T-helper 2 cell (primary cell): ENCODE measurements at regions not wholly inside any gene's neighbourhood (a gene's known extent, or its start where the extent isn't known, plus 50 kb on each side); places are given as distances from the start of the nearest gene placed in this dataset.
"Not testable (repeated sequence)": the region's sequence is repeated elsewhere in the genome, so short reads cannot be mapped to it uniquely, and the experiment has no call there.

Experiments used
- DNase-seq, 5 experiments: peaks; one replicate each; pipeline versions ENCODE4 v3.0.0 to v3.0.0-alpha.2; 2012 to 2022

DNA sequence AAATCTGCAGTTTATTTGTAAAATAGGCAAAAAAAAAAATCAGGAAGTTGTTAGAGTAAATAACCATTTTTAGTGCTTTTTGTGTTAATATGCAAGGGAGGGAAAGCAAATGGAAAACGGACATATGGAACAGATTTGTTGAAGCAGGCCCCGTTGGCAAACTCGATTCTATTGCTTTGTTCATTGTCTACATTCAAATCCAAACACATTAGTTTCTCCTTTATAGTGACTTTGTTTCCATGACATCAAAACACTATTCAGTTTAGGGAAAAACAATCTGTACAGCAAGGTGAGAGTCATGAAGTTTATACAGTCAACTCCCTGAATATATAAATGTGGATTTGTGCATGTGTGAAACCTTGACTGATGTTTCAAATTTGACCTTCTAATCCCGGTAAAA lies 142.2 kb downstream of the FAM47A start:
- DNase-seq = no peak

DNA sequence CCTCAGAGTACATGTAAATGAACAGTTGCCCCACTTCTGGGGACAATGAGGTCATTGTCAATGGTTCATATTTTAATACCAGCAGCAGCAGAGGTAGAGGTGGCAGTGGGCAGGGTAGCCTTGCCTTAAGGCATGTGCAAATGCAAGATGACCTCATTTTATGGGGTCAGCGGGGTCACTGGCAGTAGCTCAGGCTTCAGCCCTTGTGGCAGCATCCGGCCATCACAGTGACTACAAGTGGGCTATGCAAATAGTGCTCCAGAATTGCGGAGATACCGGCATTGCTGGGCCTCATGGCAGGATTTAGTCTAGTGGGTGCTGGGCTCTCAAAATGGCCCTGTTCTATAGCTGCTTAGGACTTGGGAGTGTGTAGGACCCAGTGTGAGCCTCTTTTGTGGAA lies 144.7 kb downstream of the FAM47A start:
- DNase-seq = no peak

DNA sequence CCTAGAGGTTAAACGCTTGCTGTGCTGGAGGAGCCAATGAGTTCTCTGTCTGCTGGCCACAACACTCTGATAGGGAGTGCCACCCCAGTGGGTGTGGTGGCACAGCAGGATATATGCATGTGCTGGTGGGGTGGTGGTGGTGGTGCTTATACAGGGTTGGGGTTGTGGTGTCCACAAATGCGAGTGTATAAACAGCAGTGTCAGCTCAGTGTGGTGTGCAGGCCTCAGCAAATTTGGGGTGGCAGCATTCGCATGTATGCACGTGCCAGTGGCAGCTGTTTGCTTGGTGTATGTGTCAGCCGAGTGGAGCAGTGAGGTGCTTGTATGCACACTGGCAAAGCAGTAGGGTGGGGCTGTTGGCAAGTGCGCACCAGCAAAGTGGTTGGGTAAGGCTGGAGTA lies 157.4 kb downstream of the FAM47A start:
- no peak for DNase-seq

GRCh38 chrX:33970028-33970967 lies 161.8 kb downstream of the FAM47A start:
- no peak for DNase-seq

GRCh38 chrX:33969105-33969504 lies 163.0 kb downstream of the FAM47A start:
- no peak for DNase-seq

- no peak for DNase-seq
Measured at GRCh38 chrX:33968611-33969010, 163.5 kb downstream of the FAM47A start.

GRCh38 chrX:33949300-33949699 lies 182.8 kb downstream of the FAM47A start:
- DNase-seq = no peak

DNA sequence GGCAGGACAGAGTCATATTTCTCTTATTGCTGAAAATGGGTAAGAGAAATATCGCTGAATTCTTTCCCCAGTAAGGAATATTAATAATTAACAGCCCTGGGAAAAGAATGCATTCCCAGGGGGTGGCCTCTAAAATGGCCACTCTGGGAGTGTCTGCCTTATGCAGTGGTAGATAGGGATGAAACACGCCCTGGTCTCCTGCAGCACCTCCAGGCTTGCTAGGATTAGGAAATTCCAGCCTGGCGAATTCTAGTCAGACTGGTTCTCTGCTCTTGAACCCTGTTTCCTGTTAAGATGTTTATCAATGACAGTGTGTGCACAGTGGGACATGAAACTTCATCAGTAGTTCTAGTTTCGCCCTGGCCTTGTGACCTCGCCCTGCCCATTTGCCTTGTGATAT lies 205.9 kb downstream of the FAM47A start:
- DNase-seq = not testable (repeated sequence)

DNA sequence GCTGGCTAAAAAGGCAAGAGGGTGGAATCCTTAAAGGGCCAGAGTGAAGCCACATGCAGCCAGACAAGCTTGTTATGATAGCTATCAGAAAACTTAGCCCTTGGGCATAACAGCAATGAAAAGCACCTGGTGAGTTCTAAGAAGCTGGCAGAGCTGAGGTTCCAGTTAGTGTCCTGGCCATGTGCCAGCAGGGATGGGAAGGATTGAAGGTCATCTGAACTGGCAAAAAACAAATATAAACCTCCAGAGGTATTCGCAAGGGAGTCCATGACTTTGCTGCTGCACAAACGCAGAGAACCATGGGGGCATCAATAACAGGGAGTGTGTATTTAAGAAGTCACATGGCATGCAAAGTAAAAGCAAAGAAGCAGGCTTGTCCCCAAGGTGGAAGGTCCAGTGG lies 208.9 kb downstream of the FAM47A start:
- DNase-seq = no peak

DNA sequence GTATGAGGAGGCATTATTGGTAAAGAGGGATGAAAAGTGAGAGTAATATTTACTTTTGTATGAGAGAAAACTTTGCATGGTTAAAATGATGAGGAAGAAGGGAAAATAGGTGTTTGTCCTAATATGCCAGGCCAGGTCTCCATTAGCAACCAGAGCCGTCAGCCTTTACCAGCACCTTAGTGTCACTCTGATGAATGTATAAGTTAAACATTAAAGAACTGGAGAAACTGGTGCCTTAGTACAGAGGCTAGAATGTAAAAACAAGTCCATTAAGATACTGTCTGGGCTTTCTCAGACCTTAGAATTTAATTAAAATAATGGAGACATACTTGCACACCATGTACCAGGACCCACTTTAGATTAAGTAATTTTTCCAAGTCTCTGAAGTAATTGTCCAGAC lies 222.3 kb downstream of the FAM47A start:
- DNase-seq = no peak

- DNase-seq = no peak
Measured at GRCh38 chrX:33908898-33909297, 223.2 kb downstream of the FAM47A start.

GRCh38 chrX:33908074-33908473 lies 224.0 kb downstream of the FAM47A start:
- DNase-seq = no peak

DNA sequence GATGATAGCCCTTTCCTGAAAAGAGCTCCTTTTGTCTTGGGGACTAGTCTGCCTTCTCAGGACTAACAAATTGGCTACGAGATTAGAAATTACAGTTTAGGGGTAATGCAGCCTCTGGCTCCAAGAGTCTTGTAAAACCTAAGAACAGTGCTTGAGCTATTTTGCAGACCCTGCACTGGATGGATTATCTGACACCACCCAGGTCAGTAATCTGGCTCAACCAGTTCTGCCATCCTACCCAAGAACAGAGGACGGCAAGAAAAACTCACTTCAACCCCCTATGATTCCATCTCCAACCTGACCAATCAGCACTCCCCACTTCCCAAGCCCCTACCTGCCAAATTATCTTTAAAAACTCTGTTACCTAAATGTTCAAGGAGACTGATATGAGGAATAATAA lies 225.1 kb downstream of the FAM47A start:
- DNase-seq = no peak

- no peak for DNase-seq
Measured at GRCh38 chrX:33892670-33893069, 239.4 kb downstream of the FAM47A start.

DNA sequence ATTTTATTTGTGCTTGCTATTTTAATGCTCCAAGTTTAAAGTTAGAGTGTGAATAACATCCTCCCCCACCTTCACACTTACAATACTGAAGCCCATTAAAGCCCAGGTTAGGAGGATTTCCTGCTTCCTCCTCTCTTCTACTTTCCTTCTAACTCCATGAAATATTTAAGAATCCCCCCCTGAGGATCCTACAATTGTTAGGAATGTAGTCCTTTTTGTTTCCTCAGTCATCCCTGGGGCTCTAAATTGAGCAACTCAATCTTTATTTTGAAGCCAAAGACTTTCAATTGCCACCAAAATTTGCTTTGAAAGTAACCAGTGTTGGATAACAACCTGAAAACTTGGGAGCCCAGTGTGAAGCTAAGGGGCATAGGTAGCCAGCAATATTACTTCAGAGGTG lies 276.9 kb downstream of the FAM47A start:
- DNase-seq = no peak

GRCh38 chrX:33852146-33852545 lies 280.0 kb downstream of the FAM47A start:
- not testable (repeated sequence) for DNase-seq

GRCh38 chrX:33840176-33840575 lies 291.9 kb downstream of the FAM47A start:
- no peak for DNase-seq

DNA sequence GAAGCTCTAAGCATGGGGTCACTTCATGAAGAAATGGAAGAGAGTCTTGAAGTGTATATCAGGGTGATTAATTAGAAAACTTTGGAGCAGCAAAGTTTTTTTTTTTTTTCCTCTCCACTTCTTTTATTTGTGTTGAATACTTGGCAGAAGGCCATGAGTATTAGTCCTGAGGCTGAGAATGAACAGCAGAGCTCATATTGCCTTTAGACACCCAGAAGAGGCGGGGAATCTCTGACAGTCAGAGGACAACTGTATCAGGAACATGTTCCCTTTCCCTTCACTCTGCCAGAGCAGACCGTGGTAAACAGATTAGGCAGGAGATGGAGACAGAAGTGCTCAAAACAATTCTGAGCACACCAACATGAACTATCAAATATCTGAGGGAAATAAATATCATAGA lies 300.9 kb downstream of the FAM47A start:
- no peak for DNase-seq

DNA sequence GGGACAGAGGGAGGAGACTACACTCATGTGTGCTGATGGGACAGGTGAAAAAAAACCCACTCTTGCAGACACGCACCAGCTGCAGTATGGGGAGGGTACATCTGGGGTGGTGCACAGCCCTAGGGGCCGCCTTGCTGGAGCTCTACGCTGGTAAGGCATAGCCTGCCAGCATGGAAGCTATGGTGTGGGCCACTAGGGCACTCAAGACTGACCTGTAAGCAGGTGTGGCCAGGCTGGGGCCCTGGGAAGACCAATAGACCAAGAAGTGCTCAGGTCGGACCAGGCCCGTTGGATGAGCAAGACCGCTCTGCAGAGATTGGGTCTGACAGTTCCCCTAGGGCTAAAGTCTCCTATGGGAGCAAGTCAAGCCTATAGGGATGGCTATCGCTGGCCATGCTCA lies 314.8 kb downstream of the FAM47A start:
- no peak for DNase-seq

GRCh38 chrX:33808636-33809035 lies 323.5 kb downstream of the FAM47A start:
- no peak for DNase-seq

DNA sequence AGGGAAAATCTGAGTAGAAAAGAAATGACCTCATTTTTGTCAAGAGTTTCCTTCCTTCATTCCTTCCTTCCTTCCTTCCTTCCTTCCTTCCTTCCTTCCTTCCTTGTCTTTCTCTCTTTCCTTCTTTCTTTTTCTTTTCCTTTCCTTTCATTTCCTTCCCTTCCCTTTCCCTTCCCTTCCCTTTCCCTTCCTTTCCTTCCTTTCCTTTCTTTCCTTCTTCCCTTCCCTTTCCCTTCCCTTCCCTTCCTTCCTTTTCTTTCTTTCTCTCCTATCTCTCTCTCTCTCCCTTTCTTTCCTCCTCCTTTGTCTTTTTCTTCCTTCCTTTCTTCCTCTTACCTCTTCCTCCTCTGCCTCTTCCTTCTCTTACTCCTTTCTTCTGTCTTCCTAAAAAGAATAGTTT lies 347.6 kb downstream of the FAM47A start:
- DNase-seq = no peak

DNA sequence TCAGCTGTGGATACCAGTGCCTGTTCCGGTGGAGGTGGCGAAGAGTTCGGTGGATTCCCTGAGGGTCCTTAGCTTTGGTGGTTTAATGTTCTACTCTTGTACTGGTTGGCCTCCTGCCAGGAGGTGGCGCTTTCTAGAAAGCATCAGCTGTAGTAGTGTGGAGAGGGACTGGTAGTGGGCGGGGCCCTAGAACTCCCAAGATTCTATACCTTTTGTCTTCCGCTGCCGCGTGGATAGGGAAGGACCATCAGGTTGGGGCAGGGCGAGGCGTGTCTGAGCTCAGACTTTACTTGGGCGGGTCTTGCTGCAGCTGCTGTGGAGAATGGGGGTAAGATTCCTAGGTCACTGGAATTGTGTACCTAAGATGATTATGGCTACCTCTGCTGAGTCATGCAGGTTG lies 390.3 kb downstream of the FAM47A start:
- no peak for DNase-seq

- no peak for DNase-seq
Measured at GRCh38 chrX:33735182-33735581, 396.9 kb downstream of the FAM47A start.

GRCh38 chrX:33726281-33727160 lies 405.6 kb downstream of the FAM47A start:
- no peak for DNase-seq
